Chondrocyte (in vitro differentiated cells): ENCODE measurements at regions not wholly inside any gene's neighbourhood (a gene's known extent, or its start where the extent isn't known, plus 50 kb on each side); places are given as distances from the start of the nearest gene placed in this dataset.

ENCODE experiments used
- DNase-seq: peaks from one replicate; pipeline ENCODE4 v3.0.0; 2021; ENCODE audit warnings: mixed read lengths, low spot score
- H3K27ac Mint-ChIP-seq: one replicate; pipeline ENCODE4 v1.8.0; 2021; ENCODE audit warnings: mild to moderate bottlenecking, moderate library complexity, mixed read lengths; ENCODE audit not compliant: unreplicated experiment
- H3K27me3 Mint-ChIP-seq: 2 replicates; pipeline ENCODE4 v1.8.0; 2021; ENCODE audit warnings: low read depth, mixed read lengths
- H3K36me3 Mint-ChIP-seq: 2 replicates; pipeline ENCODE4 v1.8.0; 2021; ENCODE audit warnings: low read depth, mixed read lengths
- H3K4me1 Mint-ChIP-seq: 2 replicates; pipeline ENCODE4 v1.8.0; 2021; ENCODE audit warnings: low read depth, mild to moderate bottlenecking, mixed read lengths
- H3K4me3 Mint-ChIP-seq: one replicate; pipeline ENCODE4 v1.8.0; 2021; ENCODE audit warnings: mild to moderate bottlenecking, moderate library complexity, mixed read lengths; ENCODE audit not compliant: unreplicated experiment
- H3K9me3 Mint-ChIP-seq: 2 replicates; pipeline ENCODE4 v1.8.0; 2021; ENCODE audit warnings: low read depth, mixed read lengths
- CTCF ChIP-seq: fragments of 200-600 bp; sonication (generic); IDR thresholded peaks from 2 replicates; pipeline ENCODE4 v1.5.0; 2021; ENCODE audit warnings: antibody characterized with exemption, mild to moderate bottlenecking, moderate library complexity

- Mint-ChIP-seq H3K27me3 (peaks cover 3% of the 10 kb centered on the region), H3K4me1 (no peaks in the 10 kb centered on the region), H3K36me3 (no peaks in the 10 kb centered on the region), H3K4me3 (no peak overlapping the region), H3K9me3 (peaks cover 4% of the 10 kb centered on the region), H3K27ac (no peak overlapping the region)
- TF ChIP-seq CTCF, result no peak
- no peak for DNase-seq
Observed at GRCh38 chr21:14744368-14744767, 198.3 kb upstream of the SAMSN1 start.

GRCh38 chr21:14742119-14742518, 196.0 kb upstream of the SAMSN1 start:
- Mint-ChIP-seq H3K27me3 (no peaks in the 10 kb centered on the region), H3K27ac (no peak overlapping the region), H3K4me3 (no peak overlapping the region), H3K4me1 (no peaks in the 10 kb centered on the region), H3K9me3 (peaks cover 4% of the 10 kb centered on the region), H3K36me3 (no peaks in the 10 kb centered on the region)
- TF ChIP-seq CTCF, result no peak
- no peak for DNase-seq

- Mint-ChIP-seq H3K36me3 (no peaks in the 10 kb centered on the region), H3K27ac (no peak overlapping the region), H3K9me3 (peaks cover 4% of the 10 kb centered on the region), H3K4me3 (no peak overlapping the region), H3K27me3 (no peaks in the 10 kb centered on the region), H3K4me1 (no peaks in the 10 kb centered on the region)
- no peak for DNase-seq
- no peak for TF ChIP-seq CTCF
Observed at GRCh38 chr21:14741256-14741655, 195.1 kb upstream of the SAMSN1 start.

- TF ChIP-seq CTCF, result no peak
- H3K9me3 Mint-ChIP-seq, result peaks cover 4% of the 10 kb centered on the region
- H3K4me1 Mint-ChIP-seq, result no peaks in the 10 kb centered on the region
- H3K27ac Mint-ChIP-seq, result no peak overlapping the region
- DNase-seq, result no peak
- no peaks in the 10 kb centered on the region for H3K27me3 Mint-ChIP-seq
- H3K4me3 Mint-ChIP-seq, result no peak overlapping the region
- H3K36me3 Mint-ChIP-seq, result no peaks in the 10 kb centered on the region
Observed at GRCh38 chr21:14740692-14741091, 194.6 kb upstream of the SAMSN1 start.

- H3K27me3 Mint-ChIP-seq, result no peaks in the 10 kb centered on the region
- H3K27ac Mint-ChIP-seq, result no peak overlapping the region
- DNase-seq, result no peak
- no peak for TF ChIP-seq CTCF
- no peaks in the 10 kb centered on the region for H3K36me3 Mint-ChIP-seq
- peaks cover 4% of the 10 kb centered on the region for H3K9me3 Mint-ChIP-seq
- H3K4me3 Mint-ChIP-seq, result no peak overlapping the region
- no peaks in the 10 kb centered on the region for H3K4me1 Mint-ChIP-seq
Observed at GRCh38 chr21:14740116-14740515, 194.0 kb upstream of the SAMSN1 start.
